ENCODE measurements at regions not wholly inside any gene's neighbourhood (a gene's known extent, or its start where the extent isn't known, plus 50 kb on each side); places are given as distances from the start of the nearest gene placed in this dataset.
"Not testable (repeated sequence)": the region's sequence is repeated elsewhere in the genome, so short reads cannot be mapped to it uniquely, and the experiment has no call there.

GRCh38 chr20:56730003-56730402, 100.9 kb downstream of the TFAP2C start:
- no peak for DNase-seq

- no peak for DNase-seq
These were observed 101.9 kb downstream of the TFAP2C start for GRCh38 chr20:56730996-56731395.

- DNase-seq: no peak
These were observed 102.4 kb downstream of the TFAP2C start for GRCh38 chr20:56731476-56731875.

GRCh38 chr20:56733967-56734366, 104.9 kb downstream of the TFAP2C start:
- DNase-seq: no peak

GRCh38 chr20:56735084-56735642, 106.1 kb downstream of the TFAP2C start:
- DNase-seq: no peak

- no peak for DNase-seq
These were observed 107.3 kb downstream of the TFAP2C start for GRCh38 chr20:56736285-56736857.

- DNase-seq: not testable (repeated sequence)
These were observed 115.3 kb downstream of the TFAP2C start for GRCh38 chr20:56744325-56744821.

GRCh38 chr20:56748476-56749377, 119.6 kb downstream of the TFAP2C start:
- DNase-seq: no peak

- DNase-seq: no peak
These were observed 121.3 kb downstream of the TFAP2C start for GRCh38 chr20:56750430-56750829.

GRCh38 chr20:56752274-56752673, 123.2 kb downstream of the TFAP2C start:
- no peak for DNase-seq

GRCh38 chr20:56755201-56755600, 126.1 kb downstream of the TFAP2C start:
- no peak for DNase-seq

GRCh38 chr20:56756658-56757057, 127.6 kb downstream of the TFAP2C start:
- not testable (repeated sequence) for DNase-seq

- DNase-seq: no peak
These were observed 129.6 kb downstream of the TFAP2C start for GRCh38 chr20:56758706-56759105.

- no peak for DNase-seq
These were observed 130.7 kb downstream of the TFAP2C start for GRCh38 chr20:56759741-56760278.

GRCh38 chr20:56760610-56761009, 131.5 kb downstream of the TFAP2C start:
- no peak for DNase-seq

GRCh38 chr20:56761393-56761792, 132.3 kb downstream of the TFAP2C start:
- DNase-seq: no peak

GRCh38 chr20:56762401-56762800, 133.3 kb downstream of the TFAP2C start:
- no peak for DNase-seq

- no peak for DNase-seq
These were observed 133.7 kb downstream of the TFAP2C start for GRCh38 chr20:56762829-56763228.

GRCh38 chr20:56764671-56765070, 135.6 kb downstream of the TFAP2C start:
- no peak for DNase-seq

- DNase-seq: no peak
These were observed 136.3 kb downstream of the TFAP2C start for GRCh38 chr20:56765172-56766073.

- DNase-seq: no peak
These were observed 137.4 kb downstream of the TFAP2C start for GRCh38 chr20:56766528-56766927.

- DNase-seq: no peak
These were observed 141.0 kb downstream of the TFAP2C start for GRCh38 chr20:56769921-56770600.

Measured in NCI-H1694 treated with DMSO at 0.1 percent for 48 hours (cell line).